ENCODE measurements at regions not wholly inside any gene's neighbourhood (a gene's known extent, or its start where the extent isn't known, plus 50 kb on each side); places are given as distances from the start of the nearest gene placed in this dataset.

GRCh38 chrX:143139681-143140080, 114.0 kb downstream of the SPANXN4 start:
- H3K36me3 Mint-ChIP-seq (ENCODE audit: low read depth, unreplicated experiment), result no peaks in the 10 kb centered on the region
- no peaks in the 10 kb centered on the region for H3K27me3 Mint-ChIP-seq (ENCODE audit: unreplicated experiment)
- H3K4me1 Mint-ChIP-seq (ENCODE audit: unreplicated experiment), result no peaks in the 10 kb centered on the region
- H3K27ac Mint-ChIP-seq (ENCODE audit: unreplicated experiment), result no peak overlapping the region
- no peak for DNase-seq (ENCODE audit: low spot score)
- TF ChIP-seq CTCF (IDR thresholded peaks at IDR 0.05; ENCODE audit: unreplicated experiment), result no peak
- no peak overlapping the region for H3K4me3 Mint-ChIP-seq (ENCODE audit: unreplicated experiment)
- H3K9me3 Mint-ChIP-seq (ENCODE audit: unreplicated experiment), result no peaks in the 10 kb centered on the region

- TF ChIP-seq CTCF (IDR thresholded peaks at IDR 0.05; ENCODE audit: unreplicated experiment), result no peak
Measured at GRCh38 chrX:143121477-143121876, 95.7 kb downstream of the SPANXN4 start.

GRCh38 chrX:143115466-143115865, 89.7 kb downstream of the SPANXN4 start:
- Mint-ChIP-seq H3K27ac (ENCODE audit: unreplicated experiment) (no peak overlapping the region), H3K4me1 (ENCODE audit: unreplicated experiment) (no peaks in the 10 kb centered on the region), H3K4me3 (ENCODE audit: unreplicated experiment) (no peak overlapping the region), H3K36me3 (ENCODE audit: low read depth, unreplicated experiment) (no peaks in the 10 kb centered on the region), H3K27me3 (ENCODE audit: unreplicated experiment) (no peaks in the 10 kb centered on the region), H3K9me3 (ENCODE audit: unreplicated experiment) (no peaks in the 10 kb centered on the region)
- no peak for TF ChIP-seq CTCF (IDR thresholded peaks at IDR 0.05; ENCODE audit: unreplicated experiment)
- no peak for DNase-seq (ENCODE audit: low spot score)

More at GRCh38 chrX:143121477-143121876, 95.7 kb downstream of the SPANXN4 start:
- Mint-ChIP-seq H3K4me3 (ENCODE audit: unreplicated experiment) (no peak overlapping the region), H3K9me3 (ENCODE audit: unreplicated experiment) (no peaks in the 10 kb centered on the region), H3K27ac (ENCODE audit: unreplicated experiment) (no peak overlapping the region), H3K36me3 (ENCODE audit: low read depth, unreplicated experiment) (no peaks in the 10 kb centered on the region), H3K4me1 (ENCODE audit: unreplicated experiment) (no peaks in the 10 kb centered on the region), H3K27me3 (ENCODE audit: unreplicated experiment) (no peaks in the 10 kb centered on the region)
- DNase-seq (ENCODE audit: low spot score), result no peak

- no peak for TF ChIP-seq CTCF (IDR thresholded peaks at IDR 0.05; ENCODE audit: unreplicated experiment)
- H3K4me3 Mint-ChIP-seq (ENCODE audit: unreplicated experiment), result no peak overlapping the region
Measured at GRCh38 chrX:143095816-143096215, 70.1 kb downstream of the SPANXN4 start.

GRCh38 chrX:143095321-143095720, 69.6 kb downstream of the SPANXN4 start:
- Mint-ChIP-seq H3K27me3 (ENCODE audit: unreplicated experiment) (no peaks in the 10 kb centered on the region), H3K36me3 (ENCODE audit: low read depth, unreplicated experiment) (no peaks in the 10 kb centered on the region), H3K9me3 (ENCODE audit: unreplicated experiment) (no peaks in the 10 kb centered on the region), H3K27ac (ENCODE audit: unreplicated experiment) (no peak overlapping the region), H3K4me3 (ENCODE audit: unreplicated experiment) (no peak overlapping the region), H3K4me1 (ENCODE audit: unreplicated experiment) (no peaks in the 10 kb centered on the region)
- no peak for DNase-seq (ENCODE audit: low spot score)
- TF ChIP-seq CTCF (IDR thresholded peaks at IDR 0.05; ENCODE audit: unreplicated experiment), result no peak

More at GRCh38 chrX:143095816-143096215, 70.1 kb downstream of the SPANXN4 start:
- H3K9me3 Mint-ChIP-seq (ENCODE audit: unreplicated experiment), result no peaks in the 10 kb centered on the region
- H3K4me1 Mint-ChIP-seq (ENCODE audit: unreplicated experiment), result no peaks in the 10 kb centered on the region
- no peak for DNase-seq (ENCODE audit: low spot score)
- no peak overlapping the region for H3K27ac Mint-ChIP-seq (ENCODE audit: unreplicated experiment)
- no peaks in the 10 kb centered on the region for H3K36me3 Mint-ChIP-seq (ENCODE audit: low read depth, unreplicated experiment)
- H3K27me3 Mint-ChIP-seq (ENCODE audit: unreplicated experiment), result no peaks in the 10 kb centered on the region

Measured in endothelial cell (in vitro differentiated cells).